HL-60 (cell line): ENCODE measurements at regions not wholly inside any gene's neighbourhood (a gene's known extent, or its start where the extent isn't known, plus 50 kb on each side); places are given as distances from the start of the nearest gene placed in this dataset.

Source experiments
- DNase-seq, 2 experiments: peaks; one replicate each; pipeline ENCODE4 v3.0.0-alpha.2; 2010 to 2020; ENCODE audit warnings: low read depth in 1 of 2, low spot score in 1 of 2
- H3K27ac ChIP-seq: fragments of 250-450 bp; sonication (Bioruptor Pico); replicated peaks from 2 replicates; pipeline ENCODE4 v1.5.1; 2020; ENCODE audit warnings: mild to moderate bottlenecking, moderate library complexity
- H3K27me3 ChIP-seq: fragments of 250-450 bp; sonication (Bioruptor Pico); 2 replicates; pipeline ENCODE4 v1.5.1; 2021; ENCODE audit warnings: mild to moderate bottlenecking, moderate library complexity; ENCODE audit not compliant: insufficient read depth, poor library complexity, severe bottlenecking
- H3K4me3 ChIP-seq: replicated peaks from 2 replicates; pipeline ENCODE4 v1.5.1; 2011; ENCODE audit warnings: mild to moderate bottlenecking, control low read depth, low read length; ENCODE audit not compliant: insufficient read depth
- GABPA ChIP-seq: IDR thresholded peaks from 2 replicates; pipeline ENCODE4 v1.6.1; 2012; ENCODE audit warnings: low read depth
- POLR2AphosphoS5 ChIP-seq: IDR thresholded peaks from 2 replicates; pipeline ENCODE4 v1.6.1; 2012; ENCODE audit warnings: low read depth
- SPI1 ChIP-seq: IDR thresholded peaks from 2 replicates; pipeline ENCODE4 v1.6.1; 2012; ENCODE audit warnings: low read depth, mild to moderate bottlenecking, borderline replicate concordance
- TF ChIP-seq, protein P1 (sequence below): IDR thresholded peaks from 2 replicates; pipeline ENCODE4 v1.6.1; 2012; ENCODE audit warnings: low read depth; ENCODE audit not compliant: insufficient replicate concordance
- TF ChIP-seq, protein P2 (sequence below): IDR thresholded peaks from one replicate; pipeline ENCODE4 v1.5.1; 2011; ENCODE audit warnings: low read length, control low read depth, inconsistent platforms; ENCODE audit not compliant: insufficient read depth

DNA sequence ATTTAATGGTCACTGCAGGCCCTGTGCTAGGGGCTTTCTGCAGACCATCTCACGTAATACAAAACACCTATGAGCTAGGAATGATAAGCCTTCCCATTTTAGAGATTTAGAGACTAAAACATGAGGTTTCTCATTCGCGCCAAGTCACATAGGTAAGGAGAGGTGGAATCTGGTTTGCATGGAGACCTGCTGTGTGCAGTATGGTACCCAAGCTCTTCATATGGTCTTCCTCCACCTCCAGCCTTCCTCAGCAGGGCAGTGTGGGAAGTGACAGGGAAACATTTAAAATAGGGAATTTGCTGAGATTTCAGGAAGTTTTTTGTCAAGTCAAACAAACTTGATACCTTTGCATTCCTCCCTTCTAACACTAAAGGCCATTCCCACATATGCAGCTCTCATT lies 337.6 kb downstream of the IL20RB start:
- DNase-seq: no peak

DNA sequence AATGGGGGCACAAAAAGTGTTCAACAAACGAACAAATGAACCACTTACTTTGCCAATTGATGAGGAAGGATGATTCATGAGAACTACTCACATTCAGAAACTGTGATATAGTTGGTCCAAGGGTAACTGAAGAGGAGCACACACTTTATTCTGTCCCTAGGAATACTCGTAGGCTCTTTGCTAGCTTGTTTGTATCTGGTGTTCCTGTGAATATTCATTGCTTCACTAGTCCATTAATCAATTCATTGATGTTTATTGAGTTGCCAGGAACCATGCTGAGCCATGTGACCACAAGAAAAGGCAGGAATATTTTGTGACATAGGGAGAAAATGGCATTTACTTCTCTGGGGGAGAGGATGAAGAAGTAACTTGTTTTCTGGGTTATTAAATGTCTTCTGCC lies 338.3 kb downstream of the IL20RB start:
- Histone ChIP-seq H3K27ac (no peak overlapping the region), H3K27me3 (no peaks in the 10 kb centered on the region), H3K4me3 (no peak overlapping the region)
- TF ChIP-seq POLR2AphosphoS5 (no peak), GABPA (no peak), SPI1 (no peak)
- TF ChIP-seq, protein P1, sequence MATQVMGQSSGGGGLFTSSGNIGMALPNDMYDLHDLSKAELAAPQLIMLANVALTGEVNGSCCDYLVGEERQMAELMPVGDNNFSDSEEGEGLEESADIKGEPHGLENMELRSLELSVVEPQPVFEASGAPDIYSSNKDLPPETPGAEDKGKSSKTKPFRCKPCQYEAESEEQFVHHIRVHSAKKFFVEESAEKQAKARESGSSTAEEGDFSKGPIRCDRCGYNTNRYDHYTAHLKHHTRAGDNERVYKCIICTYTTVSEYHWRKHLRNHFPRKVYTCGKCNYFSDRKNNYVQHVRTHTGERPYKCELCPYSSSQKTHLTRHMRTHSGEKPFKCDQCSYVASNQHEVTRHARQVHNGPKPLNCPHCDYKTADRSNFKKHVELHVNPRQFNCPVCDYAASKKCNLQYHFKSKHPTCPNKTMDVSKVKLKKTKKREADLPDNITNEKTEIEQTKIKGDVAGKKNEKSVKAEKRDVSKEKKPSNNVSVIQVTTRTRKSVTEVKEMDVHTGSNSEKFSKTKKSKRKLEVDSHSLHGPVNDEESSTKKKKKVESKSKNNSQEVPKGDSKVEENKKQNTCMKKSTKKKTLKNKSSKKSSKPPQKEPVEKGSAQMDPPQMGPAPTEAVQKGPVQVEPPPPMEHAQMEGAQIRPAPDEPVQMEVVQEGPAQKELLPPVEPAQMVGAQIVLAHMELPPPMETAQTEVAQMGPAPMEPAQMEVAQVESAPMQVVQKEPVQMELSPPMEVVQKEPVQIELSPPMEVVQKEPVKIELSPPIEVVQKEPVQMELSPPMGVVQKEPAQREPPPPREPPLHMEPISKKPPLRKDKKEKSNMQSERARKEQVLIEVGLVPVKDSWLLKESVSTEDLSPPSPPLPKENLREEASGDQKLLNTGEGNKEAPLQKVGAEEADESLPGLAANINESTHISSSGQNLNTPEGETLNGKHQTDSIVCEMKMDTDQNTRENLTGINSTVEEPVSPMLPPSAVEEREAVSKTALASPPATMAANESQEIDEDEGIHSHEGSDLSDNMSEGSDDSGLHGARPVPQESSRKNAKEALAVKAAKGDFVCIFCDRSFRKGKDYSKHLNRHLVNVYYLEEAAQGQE: no peak
- TF ChIP-seq, protein P2, sequence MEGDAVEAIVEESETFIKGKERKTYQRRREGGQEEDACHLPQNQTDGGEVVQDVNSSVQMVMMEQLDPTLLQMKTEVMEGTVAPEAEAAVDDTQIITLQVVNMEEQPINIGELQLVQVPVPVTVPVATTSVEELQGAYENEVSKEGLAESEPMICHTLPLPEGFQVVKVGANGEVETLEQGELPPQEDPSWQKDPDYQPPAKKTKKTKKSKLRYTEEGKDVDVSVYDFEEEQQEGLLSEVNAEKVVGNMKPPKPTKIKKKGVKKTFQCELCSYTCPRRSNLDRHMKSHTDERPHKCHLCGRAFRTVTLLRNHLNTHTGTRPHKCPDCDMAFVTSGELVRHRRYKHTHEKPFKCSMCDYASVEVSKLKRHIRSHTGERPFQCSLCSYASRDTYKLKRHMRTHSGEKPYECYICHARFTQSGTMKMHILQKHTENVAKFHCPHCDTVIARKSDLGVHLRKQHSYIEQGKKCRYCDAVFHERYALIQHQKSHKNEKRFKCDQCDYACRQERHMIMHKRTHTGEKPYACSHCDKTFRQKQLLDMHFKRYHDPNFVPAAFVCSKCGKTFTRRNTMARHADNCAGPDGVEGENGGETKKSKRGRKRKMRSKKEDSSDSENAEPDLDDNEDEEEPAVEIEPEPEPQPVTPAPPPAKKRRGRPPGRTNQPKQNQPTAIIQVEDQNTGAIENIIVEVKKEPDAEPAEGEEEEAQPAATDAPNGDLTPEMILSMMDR: no peak
- DNase-seq: no peak

More for the DNA sequence above, 337.6 kb downstream of the IL20RB start:
- Histone ChIP-seq H3K4me3 (no peak overlapping the region), H3K27me3 (no peaks in the 10 kb centered on the region), H3K27ac (no peak overlapping the region)
- TF ChIP-seq POLR2AphosphoS5 (no peak), GABPA (no peak), SPI1 (no peak)
- TF ChIP-seq, protein P1: no peak
- TF ChIP-seq, protein P2: no peak

DNA sequence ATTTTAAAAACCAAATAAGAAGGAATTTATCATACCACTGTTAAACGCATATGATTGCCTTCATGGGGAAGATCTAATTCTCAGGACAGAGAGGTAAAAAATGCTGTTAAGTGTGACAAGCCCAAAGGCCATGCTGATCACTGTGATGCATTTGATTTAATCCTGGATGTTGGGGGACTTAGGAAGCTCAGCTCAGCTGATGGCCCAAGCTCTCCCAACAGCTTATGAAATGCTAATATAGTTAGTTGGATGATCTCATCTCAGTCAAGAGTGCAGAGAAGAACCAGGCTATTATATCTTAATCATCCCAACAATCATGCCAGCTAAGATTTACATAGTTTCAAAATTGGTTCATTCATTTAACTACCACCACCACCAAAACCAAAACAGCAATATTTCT lies 340.0 kb downstream of the IL20RB start:
- no peaks in the 10 kb centered on the region for H3K27me3 ChIP-seq
- H3K4me3 ChIP-seq: no peak overlapping the region
- TF ChIP-seq SPI1 (no peak), GABPA (no peak), POLR2AphosphoS5 (no peak)
- TF ChIP-seq, protein P1: no peak
- TF ChIP-seq, protein P2: no peak
- DNase-seq: no peak
- no peak overlapping the region for H3K27ac ChIP-seq
